GM18505 (cell line): ENCODE measurements at regions not wholly inside any gene's neighbourhood (a gene's known extent, or its start where the extent isn't known, plus 50 kb on each side); places are given as distances from the start of the nearest gene placed in this dataset.

ENCODE experiments used
- ATAC-seq: cut with Tn5 transposase; IDR thresholded peaks from one replicate; pipeline ENCODE4 v1.9.1; 2021; ENCODE audit not compliant: unreplicated experiment
- POLR2A ChIP-seq: IDR thresholded peaks from 4 replicates; pipeline ENCODE4 v1.6.1; 2011; ENCODE audit warnings: borderline replicate concordance; ENCODE audit not compliant: insufficient read depth, insufficient read length; ENCODE audit errors: extremely low read depth

DNA sequence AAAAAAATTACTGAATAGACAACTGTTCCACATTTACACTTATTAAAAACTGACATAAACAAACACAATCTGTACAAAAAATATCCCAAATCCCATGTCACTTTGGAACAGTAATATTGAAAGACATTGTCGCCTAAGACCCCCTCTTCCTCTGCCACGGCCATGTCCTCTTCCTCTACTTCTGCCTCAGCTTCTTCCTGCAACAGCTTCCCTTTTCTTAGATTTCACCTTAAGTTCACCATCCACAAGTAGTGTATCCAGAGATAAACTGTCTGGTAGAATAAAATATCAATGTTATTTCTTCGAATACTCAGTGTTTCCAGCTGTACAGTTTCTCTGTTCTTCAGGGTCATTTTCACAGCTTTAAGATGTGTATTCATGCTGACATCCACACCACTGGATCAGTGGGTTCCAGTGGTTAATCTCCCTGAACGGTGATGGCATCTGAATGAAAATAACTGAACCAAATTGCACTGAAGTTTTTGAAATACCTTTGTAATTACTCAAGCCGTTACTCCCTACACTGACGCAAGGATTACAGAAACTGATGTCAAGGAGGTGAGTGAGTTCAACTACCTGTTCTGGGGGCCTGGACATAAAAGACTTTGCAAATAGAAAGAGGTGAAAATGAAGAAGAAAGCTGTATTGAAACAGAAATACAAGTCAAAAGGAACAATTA is 208.5 kb downstream of the C12orf50 start:
- ATAC-seq, result no peak
- TF ChIP-seq POLR2A, result no peak

DNA sequence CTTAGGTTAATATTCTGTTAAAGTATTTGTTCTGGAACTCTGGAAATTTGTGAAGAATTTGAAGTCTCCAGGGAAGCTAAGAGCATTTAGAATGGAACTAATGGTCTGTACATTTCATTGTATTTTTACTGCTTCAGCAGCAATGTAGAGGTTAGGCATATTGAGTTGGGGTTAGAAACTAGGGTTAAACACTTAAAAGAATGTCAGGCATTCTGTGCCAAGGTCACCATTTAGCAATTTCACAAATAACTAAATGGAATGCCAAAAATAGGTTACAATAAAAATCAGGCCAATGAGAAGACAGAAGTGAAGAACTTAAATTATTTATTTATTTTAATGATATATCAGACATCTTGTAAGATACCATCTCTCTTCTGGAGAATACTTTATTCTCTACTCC is 210.8 kb downstream of the C12orf50 start:
- no peak for ATAC-seq

DNA sequence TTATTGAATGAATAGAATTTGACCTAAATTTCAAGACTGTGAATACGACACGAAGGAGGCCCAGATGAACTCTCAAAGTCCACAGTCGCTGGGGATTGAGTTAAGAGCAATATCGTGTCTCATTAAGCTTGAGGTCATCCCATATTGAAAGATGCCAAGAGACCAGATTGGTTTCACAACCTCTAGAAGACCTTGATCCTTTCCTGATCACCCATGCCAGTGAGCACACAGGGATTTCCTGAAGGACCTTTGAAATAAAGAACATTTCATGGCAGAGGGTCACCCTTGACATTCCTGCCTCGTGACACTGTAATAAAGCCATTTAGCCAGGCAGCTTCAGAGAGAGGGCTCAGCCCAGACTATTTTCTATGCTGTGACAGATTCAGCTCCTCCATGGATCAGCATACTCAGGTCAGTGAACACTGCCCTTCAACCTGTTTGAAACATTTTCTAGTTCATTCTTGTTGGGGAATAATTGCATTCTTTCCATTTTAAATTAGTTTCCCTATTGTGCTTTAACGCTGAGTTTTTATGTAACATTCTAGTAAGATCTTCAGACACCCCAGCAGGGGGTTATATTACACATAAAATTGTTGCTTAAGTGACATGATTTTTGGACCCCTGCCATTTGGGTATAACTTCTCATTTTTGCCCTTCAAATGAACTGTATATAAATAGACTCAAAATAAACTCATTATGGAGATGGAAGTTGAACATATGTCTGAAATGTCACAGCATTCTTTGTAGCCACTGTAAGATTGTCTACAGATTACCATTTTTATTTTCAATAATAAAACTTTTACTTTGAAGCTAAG is 213.2 kb downstream of the C12orf50 start:
- TF ChIP-seq POLR2A, result no peak
- ATAC-seq, result no peak

More for the DNA sequence above, 210.8 kb downstream of the C12orf50 start:
- TF ChIP-seq POLR2A, result no peak

DNA sequence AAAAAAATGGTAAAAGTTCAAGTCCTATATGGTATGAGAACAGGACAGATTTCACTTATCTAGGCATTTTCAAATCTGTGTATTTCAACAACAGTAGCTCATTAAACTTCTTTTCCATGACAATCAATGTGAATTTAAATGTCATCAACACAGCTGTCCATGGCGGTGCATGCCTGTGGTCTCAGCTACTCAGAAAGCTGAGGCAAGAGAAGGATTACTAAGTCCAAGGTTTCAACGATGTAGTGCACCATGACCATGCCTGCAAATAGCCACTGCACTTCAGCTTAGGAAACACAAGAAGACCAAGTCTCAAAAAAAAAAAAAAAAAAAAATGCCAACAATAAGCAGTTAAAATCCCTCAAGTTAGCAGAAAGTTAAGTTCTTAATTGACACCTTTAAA is 214.6 kb downstream of the C12orf50 start:
- no peak for ATAC-seq
- no peak for TF ChIP-seq POLR2A

DNA sequence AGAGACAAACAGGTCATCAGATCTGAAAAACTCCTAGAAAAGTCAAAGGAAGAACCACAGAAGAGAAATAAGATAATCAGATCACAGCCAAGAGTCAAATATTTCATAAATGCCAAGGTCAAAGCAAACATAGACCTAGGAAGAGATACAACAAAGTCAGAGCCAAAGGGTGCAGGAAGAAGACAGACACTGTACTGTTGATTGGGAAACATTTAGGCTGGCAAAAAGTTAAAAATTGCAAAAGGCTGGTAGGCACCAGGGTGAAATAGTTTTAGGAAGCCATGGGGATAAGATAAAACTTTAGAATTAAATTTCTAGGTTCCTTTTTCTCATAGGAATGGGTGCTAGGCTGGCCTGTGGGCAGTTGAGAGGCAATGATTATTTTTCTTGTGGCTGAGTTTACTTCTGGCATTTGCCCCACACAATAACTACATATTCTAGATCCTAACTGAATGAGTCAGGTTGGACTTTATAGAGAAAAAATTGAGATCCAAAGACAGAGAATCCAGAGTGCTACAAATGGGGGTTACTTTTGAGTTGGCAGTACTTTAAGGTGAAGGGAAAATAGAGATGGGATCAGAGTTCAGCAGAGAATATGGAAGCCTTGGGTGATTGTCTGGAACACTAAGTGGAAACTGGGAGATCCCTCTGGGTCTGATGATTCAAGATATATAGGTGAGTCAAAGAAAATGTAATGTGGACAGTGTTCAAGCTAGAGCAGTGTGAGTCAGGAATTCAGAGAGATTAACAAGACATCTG is 215.5 kb downstream of the C12orf50 start:
- TF ChIP-seq POLR2A, result no peak
- no peak for ATAC-seq

DNA sequence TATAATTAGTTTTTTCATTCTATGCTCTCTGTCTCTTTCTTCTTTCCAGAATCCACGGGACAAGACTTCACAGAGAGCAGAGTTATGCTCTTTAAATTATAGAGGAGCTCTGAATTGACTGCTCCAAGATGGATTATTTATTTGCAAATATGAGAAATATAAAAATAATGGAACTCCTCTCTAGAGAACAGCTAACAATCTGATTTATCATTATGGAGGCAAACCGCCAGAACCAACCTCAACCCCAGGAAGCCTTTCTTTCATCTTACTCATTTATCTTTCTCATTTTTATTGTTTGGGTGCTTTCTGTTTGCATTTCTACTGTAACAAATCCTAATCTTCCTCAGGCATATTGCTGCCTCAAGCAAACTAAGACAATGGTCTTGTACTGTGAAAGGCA is 216.5 kb downstream of the C12orf50 start:
- no peak for TF ChIP-seq POLR2A
- ATAC-seq, result no peak

DNA sequence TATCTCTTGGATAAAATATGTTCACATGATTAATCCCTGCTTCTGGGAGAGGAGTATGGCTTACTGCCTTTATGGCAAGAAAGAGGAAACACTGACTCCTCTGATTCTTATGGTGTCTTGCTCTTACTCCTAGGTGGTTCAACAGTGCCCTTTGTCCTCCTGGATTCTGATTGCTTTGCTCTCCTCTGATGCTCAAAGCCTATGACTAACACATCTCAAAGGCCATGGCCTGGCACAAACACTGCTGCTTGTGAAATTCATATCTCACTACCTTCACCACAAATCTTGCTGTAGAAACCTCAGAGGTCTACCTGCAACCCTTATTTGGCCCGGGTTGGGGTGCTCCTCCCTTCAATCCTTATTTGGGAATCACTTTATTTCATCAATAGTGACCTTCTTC is 217.2 kb downstream of the C12orf50 start:
- no peak for ATAC-seq
- no peak for TF ChIP-seq POLR2A

DNA sequence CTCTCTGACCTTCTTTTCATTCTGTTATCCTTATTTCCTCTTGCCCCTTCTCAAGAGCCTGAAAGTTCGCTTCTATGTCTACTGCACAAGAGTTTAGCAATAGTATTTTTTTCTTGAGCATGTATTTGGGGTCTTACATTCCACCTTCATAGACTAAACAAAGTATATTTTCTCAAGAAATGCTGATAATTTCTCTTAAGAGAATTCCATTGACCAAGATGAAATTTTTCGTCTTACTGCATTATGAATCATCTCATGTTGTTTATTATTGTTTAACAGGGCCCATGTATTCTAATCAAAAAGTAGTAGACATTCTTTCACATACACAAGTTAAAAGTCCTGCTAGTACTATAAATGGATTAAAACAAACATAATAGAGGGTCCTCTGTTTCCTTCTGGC is 219.3 kb downstream of the C12orf50 start:
- TF ChIP-seq POLR2A, result no peak
- ATAC-seq, result no peak

DNA sequence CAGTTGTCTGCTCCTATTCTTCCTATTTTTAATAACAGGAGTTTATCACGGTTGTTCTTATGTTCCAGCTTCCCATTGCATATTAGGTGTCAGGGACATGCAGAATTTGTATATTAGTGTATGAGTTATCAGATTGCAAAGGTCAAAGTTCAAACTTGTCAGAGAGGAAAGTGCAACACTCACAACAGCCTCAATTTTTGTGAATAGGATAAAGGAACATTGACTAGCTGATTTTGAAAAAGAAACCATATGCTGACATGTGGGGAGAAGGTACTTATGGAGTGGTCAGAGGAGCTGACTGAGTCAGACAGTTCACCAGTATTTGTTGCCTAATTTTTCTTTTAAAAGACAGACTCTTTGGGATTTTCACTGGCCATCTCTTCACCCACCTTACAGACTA is 222.1 kb downstream of the C12orf50 start:
- no peak for ATAC-seq
- TF ChIP-seq POLR2A, result no peak

DNA sequence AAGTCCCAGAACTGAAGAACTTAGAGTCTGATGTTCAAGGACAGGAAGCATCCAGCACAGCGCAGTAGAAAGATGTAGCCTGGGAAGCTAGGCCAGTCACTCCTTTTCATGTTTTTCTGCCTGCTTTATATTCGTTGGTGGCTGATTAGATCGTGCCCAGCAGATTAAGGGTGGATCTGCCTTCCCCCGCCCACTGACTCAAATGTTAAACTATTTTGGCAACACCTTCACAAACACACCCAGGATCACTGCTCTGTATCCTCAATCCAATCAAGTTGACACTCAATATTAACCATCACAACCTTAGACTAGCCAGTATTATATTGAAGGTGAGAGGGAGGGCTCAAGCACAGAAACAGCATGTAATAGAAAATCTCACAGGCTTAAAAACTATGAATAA is 222.9 kb downstream of the C12orf50 start:
- TF ChIP-seq POLR2A, result no peak
- no peak for ATAC-seq

DNA sequence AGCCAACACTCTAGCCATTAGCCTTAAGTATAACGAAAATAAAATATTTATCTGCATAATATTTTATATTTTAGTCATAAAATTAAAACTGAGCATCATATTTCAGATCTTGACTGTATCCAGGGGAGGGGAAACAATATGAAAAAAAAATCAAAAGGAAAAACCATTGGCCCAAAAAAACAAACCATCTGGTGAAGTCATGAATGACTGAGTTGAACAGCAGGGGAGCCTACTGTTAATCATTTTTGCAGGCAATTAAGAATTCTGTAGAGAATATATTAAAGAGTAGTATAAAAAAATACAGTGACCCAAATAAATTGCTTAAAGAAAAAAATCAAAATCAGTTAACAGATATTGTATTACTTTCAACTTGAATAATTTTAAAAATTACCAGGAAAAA is 224.8 kb downstream of the C12orf50 start:
- no peak for TF ChIP-seq POLR2A
- no peak for ATAC-seq

DNA sequence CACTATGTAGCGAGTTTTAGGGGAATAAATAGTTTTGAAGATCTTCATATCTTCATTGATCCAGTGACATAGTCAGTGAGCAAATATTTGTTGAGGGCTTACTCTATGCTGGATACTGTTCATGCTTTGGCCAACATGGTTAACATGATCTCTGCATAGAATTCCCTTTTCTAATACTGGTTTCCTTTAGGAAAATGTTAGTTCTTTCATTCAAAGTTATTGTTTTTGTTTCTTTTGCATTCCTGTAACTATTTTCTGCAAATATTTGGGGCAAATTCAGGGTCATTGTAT is 226.5 kb downstream of the C12orf50 start:
- no peak for ATAC-seq
- no peak for TF ChIP-seq POLR2A

DNA sequence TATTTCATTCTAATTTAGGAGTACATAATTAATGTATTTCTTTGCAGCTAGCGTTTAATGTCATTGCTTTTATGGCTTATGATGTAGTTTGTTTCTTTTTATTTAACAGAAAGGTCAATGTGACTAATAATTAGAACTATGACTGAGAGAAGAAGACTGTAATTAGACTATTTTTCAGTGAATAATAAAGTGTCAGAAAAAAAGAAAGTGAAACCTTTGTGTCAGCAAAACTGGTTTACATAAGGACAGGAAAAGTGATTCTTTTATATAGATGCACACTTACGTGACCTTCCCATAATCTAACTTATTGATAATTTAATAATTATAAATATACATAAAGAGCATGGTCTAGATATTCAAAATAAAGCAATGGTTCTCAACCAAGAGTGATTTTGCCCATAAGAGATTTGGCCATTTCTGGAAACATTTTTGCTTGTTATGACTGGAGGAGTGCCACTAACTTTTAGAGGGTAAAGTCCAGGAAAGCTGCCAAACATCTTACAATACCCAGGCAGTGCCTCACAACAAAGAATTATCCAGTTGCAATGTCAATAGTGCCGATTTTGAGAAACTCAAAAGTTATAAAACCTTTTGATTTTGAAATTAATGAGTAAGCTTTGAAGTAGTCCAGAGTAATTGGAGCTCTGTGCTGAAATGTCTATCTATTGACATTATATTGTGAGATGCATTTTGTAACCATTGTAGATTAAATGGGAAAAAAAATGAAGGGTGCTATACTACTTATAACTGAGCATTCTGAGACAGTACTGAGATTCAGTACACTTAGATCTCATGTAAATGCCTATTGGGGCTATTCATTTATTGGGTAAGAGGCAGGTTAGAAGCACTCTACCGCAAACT is 227.1 kb downstream of the C12orf50 start:
- no peak for TF ChIP-seq POLR2A
- no peak for ATAC-seq
